PC-3 (cell line): ENCODE measurements at regions not wholly inside any gene's neighbourhood (a gene's known extent, or its start where the extent isn't known, plus 50 kb on each side); places are given as distances from the start of the nearest gene placed in this dataset.

Experiments
- EZH2 ChIP-seq: fragments of 300-600 bp; sonication (generic); IDR thresholded peaks from one replicate; pipeline ENCODE4 v1.6.1; 2017; ENCODE audit warnings: antibody characterized with exemption, mild to moderate bottlenecking, low read length; ENCODE audit not compliant: unreplicated experiment
- EZH2phosphoT487 ChIP-seq: fragments of 300-600 bp; sonication (generic); IDR thresholded peaks from 2 replicates; pipeline ENCODE4 v1.6.1; 2018; ENCODE audit warnings: mild to moderate bottlenecking, antibody characterized with exemption, low read length, borderline replicate concordance
- TF ChIP-seq, protein P1 (sequence below): fragments of 300-600 bp; sonication (generic); conservative IDR thresholded peaks from 2 replicates; pipeline ENCODE4 v1.5.1; 2017; ENCODE audit warnings: antibody characterized with exemption, low read depth, mild to moderate bottlenecking, low read length

DNA sequence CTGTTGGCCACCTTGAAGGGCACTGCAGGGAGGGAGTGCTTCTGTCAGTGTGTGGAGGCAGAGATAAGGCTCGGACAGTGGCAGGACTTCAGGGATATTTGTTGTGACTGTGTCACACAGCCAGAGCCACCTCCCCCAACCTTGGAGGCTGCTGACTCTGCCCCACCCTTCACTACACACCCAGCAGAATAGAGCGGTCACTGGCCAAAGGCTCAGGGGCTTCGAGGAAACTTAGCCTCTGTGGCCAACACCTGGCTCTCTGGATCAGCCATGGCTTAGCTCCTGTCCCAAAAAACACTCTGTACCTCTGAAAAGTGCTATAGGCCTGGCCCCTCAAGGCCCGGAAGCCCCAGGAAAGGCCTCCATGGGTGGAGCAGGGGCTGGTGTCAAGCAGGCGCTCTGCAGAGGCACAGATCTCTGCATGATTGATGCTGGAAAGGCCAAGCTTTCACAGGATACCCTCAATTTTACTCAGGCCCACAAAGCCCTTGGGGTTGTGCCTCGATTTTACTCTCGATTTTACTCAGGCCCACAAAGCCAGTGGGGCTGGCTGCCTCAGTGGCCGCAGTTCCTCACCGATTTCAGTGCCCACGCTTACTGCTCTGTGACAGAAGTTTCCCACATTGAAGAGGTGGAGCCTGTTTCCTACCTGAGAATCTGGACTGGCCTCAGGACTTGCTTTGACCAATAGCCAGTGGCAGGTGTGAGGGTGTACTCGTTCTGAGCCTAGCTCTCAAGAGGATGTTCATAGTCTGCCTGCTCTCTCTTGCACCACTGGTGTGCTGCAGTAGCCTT lies 113.2 kb upstream of the GPR26 start:
- TF ChIP-seq, protein P1, sequence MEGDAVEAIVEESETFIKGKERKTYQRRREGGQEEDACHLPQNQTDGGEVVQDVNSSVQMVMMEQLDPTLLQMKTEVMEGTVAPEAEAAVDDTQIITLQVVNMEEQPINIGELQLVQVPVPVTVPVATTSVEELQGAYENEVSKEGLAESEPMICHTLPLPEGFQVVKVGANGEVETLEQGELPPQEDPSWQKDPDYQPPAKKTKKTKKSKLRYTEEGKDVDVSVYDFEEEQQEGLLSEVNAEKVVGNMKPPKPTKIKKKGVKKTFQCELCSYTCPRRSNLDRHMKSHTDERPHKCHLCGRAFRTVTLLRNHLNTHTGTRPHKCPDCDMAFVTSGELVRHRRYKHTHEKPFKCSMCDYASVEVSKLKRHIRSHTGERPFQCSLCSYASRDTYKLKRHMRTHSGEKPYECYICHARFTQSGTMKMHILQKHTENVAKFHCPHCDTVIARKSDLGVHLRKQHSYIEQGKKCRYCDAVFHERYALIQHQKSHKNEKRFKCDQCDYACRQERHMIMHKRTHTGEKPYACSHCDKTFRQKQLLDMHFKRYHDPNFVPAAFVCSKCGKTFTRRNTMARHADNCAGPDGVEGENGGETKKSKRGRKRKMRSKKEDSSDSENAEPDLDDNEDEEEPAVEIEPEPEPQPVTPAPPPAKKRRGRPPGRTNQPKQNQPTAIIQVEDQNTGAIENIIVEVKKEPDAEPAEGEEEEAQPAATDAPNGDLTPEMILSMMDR: no peak
- TF ChIP-seq EZH2phosphoT487 (no peak), EZH2 (no peak)
